ENCODE measurements at regions not wholly inside any gene's neighbourhood (a gene's known extent, or its start where the extent isn't known, plus 50 kb on each side); places are given as distances from the start of the nearest gene placed in this dataset.

DNA sequence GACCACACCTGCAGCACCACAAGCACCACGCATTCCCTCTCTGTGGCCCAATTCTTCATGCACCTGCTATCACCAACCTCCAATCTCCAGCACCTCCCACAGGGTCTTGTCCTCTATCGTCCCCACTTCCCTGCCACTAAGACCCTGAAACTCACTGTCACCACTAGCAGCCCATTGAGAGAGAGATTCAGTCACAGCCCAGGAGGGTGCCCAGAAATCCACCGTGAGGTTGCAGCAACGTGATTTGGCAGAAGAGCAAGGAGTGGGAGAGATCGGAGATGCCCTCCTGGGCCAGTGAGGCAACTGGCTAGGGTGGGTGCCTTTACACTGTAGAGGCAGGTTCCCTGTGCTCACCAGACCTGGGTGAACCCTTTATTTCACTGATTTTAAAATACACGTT is 90.1 kb downstream of the ANKRD60 start:
- DNase-seq = no peak

DNA sequence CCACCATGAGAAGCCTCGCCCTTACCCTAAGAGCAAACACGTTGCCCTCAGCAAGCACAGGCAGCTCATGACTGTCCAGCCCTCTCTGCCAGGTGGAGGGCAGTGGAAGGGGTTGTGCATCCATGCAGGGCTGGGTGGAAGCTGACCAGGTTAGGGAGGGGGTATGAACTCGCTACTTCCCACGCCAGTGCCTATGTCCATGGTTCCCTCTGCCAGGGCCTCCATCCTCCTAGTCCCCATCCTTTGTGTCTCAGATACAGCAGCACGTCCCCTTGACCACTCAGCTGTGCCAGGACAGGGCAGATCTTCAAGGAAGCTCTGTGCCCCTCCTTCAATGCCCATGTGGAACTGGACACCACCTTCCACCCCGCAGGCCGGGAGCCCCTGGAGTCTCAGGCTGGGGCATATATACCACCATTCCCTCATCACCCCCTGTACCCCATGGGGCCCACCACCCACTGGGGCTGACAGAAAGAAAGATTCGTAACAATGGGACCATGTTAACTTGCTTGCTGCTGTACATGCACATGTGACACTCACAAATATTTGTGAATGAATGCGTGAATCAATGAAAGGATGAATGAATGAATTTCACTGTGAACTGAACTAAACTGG is 90.7 kb downstream of the ANKRD60 start:
- no peak for DNase-seq

- DNase-seq = no peak
These were observed 91.2 kb downstream of the ANKRD60 start for GRCh38 chr20:58137236-58137635.

GRCh38 chr20:58136149-58136484 is 92.3 kb downstream of the ANKRD60 start:
- no peak for DNase-seq

GRCh38 chr20:58135441-58136148 is 92.9 kb downstream of the ANKRD60 start:
- DNase-seq = no peak

DNA sequence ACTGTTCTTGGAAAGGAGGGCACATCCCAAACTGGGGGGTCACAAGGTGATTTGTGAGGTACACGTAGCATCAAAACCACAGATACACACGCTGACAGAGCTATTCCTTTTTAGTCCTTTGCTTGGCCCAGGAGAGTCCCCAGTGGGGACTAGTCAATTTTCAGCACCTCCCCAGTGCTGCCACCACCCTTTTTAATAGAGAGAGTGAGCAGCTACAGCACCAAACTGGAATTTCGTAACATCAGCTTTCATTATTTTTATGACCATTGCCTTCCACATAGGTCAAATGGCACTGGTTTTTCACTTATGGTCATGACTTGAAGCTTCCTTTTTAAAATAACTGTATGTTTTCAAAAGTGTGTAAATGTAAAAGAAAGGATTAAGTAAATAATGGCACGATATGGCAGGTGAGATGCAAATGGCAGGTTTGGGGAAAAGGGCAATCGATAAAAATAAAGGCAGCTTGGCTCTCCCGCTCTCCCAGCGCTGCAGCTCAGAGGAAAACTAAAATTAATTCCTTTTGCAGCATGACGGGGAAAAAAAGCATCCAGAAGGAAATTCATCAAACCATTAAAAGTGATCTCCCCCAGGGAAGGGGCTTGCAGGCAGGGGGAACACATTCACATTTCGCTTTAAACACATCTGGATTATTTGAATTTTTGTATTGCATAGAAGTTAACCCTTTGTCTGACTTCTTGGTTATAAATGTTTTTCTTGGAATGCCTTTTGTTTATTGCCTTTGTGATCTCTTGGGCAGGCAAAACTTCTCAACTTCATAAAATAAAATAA is 95.2 kb downstream of the ANKRD60 start:
- DNase-seq = no peak

DNA sequence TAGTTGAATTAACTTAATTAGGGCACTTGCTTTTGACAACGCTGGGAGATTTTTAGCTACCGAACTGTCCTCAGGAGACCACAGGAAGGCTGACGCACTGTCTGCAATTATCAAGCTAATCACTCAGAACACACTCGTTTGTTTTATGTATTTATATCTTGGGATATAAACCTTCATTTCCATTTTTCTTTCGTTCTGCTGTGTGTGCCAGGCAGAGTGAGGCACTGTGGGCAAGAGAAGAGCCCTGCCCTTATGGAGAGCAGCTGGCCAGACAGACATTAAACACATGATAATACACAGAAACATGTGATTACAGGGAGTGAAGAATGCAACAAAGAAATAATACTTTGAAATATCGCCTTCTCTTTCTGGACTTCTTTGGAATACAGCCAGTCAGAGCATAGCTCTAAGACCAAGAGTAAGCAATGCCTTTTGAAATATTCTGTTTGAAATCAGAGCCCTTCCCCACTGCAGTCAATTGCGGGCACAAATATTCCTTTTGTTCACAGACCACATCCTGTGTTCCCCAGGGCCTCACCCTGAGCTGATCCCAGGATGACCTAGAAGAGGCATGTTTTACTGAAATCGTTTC is 96.8 kb downstream of the ANKRD60 start:
- DNase-seq = no peak

DNA sequence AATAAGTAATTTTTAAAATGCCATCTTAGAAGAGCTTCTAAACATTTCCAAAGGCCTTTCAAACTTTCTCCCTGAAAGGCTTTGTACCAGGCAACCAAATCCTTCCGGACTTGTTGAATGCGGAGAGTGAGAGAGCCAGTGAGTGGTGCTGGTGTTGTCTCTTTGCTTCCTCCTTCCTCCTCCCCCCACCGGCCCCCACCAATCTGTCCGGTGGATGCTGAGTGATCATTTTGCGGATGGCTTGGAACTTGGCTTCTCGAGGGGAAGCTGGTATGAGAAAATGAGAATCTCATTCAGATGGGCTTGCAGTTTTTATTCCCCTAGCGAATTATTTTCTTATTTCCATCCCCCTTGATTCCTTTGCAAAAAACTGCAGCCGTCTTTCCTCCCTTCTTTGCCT is 97.3 kb downstream of the ANKRD60 start:
- DNase-seq = no peak

GRCh38 chr20:58130581-58130980 is 97.9 kb downstream of the ANKRD60 start:
- no peak for DNase-seq

DNA sequence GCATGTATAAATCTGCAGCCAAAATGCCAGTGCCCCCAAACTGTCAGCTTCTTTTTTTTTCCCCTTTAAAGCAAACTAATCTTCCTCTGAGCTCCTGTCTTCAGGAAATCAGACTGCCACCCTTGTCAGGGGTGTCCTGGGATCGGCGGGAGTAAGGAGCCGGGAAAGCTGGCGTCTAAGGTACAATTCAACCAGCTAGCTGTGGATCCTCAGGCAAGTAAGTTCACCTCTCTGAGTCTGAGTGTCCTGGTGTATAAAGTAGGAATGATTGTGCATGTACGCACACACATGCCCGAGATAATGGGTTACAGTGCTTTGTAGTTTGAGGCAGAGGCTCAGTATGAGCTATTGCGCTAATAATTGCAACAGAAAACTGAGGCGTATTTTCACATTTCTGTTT is 98.3 kb downstream of the ANKRD60 start:
- no peak for DNase-seq

DNA sequence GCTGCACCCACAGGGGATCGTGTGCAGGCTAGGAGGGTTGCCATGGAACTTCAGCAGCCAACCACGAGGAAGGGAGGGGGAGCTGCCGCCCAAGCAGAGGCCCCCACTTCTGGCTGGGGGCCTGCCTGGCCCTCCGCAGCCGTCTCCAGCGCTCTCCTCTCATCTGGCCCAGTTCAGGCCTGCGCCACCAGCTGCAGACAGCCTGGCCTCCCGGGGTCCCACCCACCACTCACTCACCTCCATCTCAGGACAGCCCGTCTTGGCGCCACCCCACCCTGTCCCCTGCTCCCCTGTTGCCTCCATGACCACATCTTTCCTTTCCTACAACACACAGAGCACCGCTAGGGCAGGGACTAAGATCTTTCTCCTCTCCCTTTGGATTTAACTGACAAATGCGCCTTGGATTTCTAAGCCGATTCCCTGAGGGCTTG is 98.7 kb downstream of the ANKRD60 start:
- no peak for DNase-seq

- no peak for DNase-seq
These were observed 99.5 kb downstream of the ANKRD60 start for GRCh38 chr20:58128635-58129625.

GRCh38 chr20:58127701-58128111 is 100.7 kb downstream of the ANKRD60 start:
- DNase-seq = no peak

GRCh38 chr20:58125726-58126125 is 102.7 kb downstream of the ANKRD60 start:
- no peak for DNase-seq

- no peak for DNase-seq
These were observed 110.5 kb downstream of the ANKRD60 start for GRCh38 chr20:58117944-58118343.

DNA sequence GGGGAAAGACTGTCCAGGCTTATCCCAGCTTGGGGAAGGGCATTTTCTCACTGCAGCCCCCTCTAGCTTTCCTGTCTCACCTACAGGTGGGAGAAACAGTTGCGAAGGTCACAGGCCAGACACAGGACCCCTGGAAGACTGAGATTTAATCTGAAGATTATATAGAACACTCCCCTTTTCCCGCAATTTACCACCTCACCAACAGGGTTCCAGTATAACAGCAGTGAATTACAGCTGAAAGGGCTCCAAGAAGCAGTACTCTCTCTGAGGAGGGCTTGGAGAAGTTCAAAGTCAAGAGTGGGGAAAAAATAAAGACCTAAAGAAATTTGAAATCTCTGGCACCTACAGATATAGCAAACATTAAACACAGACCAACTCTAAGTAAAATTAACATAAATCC is 111.9 kb downstream of the ANKRD60 start:
- DNase-seq = no peak

GRCh38 chr20:58113716-58114115 is 114.7 kb downstream of the ANKRD60 start:
- no peak for DNase-seq

DNA sequence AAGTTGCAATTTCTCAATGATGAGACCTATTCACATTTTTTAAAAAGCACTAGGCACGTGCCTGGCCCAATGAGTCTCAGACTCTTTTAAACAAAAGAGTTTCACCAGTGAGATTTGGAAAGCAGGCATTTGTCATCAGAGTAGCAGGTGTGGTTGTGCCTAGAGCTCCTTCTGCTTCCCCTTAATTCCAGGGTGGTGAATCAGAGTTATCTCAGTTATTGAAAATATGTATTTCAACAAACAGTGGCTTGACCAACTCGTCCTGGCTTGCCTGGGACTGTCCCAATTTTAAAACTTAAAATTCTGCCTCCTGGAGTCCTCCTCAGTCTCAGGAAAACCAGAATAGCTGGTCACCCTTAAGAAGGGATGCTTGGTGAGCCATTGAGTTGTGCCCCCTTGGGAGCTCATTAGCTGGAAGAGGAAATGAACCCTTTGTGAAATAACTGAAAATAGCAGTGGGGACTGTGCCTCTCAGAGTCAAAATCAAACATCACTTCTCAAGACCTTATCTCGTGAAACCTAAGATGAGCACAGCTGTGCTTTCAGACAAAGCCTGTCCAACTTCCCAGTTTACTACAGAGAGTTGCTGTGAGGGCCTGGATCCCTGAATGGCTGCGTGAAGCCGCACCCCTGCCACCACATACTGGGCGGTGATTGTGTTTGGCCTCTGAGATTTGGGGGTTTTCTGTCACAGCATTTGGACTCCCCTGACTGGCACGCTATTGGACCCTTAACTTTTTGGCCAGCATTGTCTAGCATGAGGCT is 116.3 kb downstream of the ANKRD60 start:
- DNase-seq = no peak

- DNase-seq = no peak
These were observed 117.0 kb downstream of the ANKRD60 start for GRCh38 chr20:58111310-58112016.

GRCh38 chr20:58109918-58110635 is 118.4 kb downstream of the ANKRD60 start:
- no peak for DNase-seq
